Stimulated activated CD4-positive, alpha-beta T cell treated with anti-CD3 and anti-CD28 coated beads, Interleukin-15, amount 100 ng/mL, for 48 hours (primary cell): ENCODE measurements at regions not wholly inside any gene's neighbourhood (a gene's known extent, or its start where the extent isn't known, plus 50 kb on each side); places are given as distances from the start of the nearest gene placed in this dataset.
"Not testable (repeated sequence)": the region's sequence is repeated elsewhere in the genome, so short reads cannot be mapped to it uniquely, and the experiment has no call there.

Experiments used
- DNase-seq, 2 donors: peaks; one replicate each; pipeline ENCODE4 v3.0.0-alpha.2; 2020; ENCODE audit warnings: low read depth in 2 of 2

GRCh38 chr6:121760745-121761144 is 325.3 kb downstream of the GJA1 start:
- no peak for DNase-seq

GRCh38 chr6:121764493-121764892 is 329.0 kb downstream of the GJA1 start:
- DNase-seq = no peak

- no peak for DNase-seq
Observed at GRCh38 chr6:121765060-121765459, 329.6 kb downstream of the GJA1 start.

GRCh38 chr6:121767211-121767610 is 331.8 kb downstream of the GJA1 start:
- DNase-seq = no peak

GRCh38 chr6:121770943-121771342 is 335.5 kb downstream of the GJA1 start:
- DNase-seq = no peak

GRCh38 chr6:121771937-121772720 is 336.7 kb downstream of the GJA1 start:
- no peak for DNase-seq

GRCh38 chr6:121776054-121776453 is 340.6 kb downstream of the GJA1 start:
- no peak for DNase-seq

GRCh38 chr6:121780325-121781321 is 345.2 kb downstream of the GJA1 start:
- no peak for DNase-seq

GRCh38 chr6:121791396-121792315 is 356.2 kb downstream of the GJA1 start:
- no peak for DNase-seq

GRCh38 chr6:121794630-121795029 is 359.2 kb downstream of the GJA1 start:
- DNase-seq = no peak

- DNase-seq = not testable (repeated sequence)
Observed at GRCh38 chr6:121797598-121797997, 362.2 kb downstream of the GJA1 start.

GRCh38 chr6:121798126-121798525 is 362.7 kb downstream of the GJA1 start:
- not testable (repeated sequence) for DNase-seq

- DNase-seq = no peak
Observed at GRCh38 chr6:121799574-121799973, 364.1 kb downstream of the GJA1 start.

GRCh38 chr6:121800047-121800446 is 364.6 kb downstream of the GJA1 start:
- DNase-seq = no peak

GRCh38 chr6:121806116-121806515 is 370.7 kb downstream of the GJA1 start:
- DNase-seq = no peak

- no peak for DNase-seq
Observed at GRCh38 chr6:121809211-121809610, 373.8 kb downstream of the GJA1 start.

GRCh38 chr6:121810158-121811032 is 374.9 kb downstream of the GJA1 start:
- no peak for DNase-seq

GRCh38 chr6:121811106-121811505 is 375.7 kb downstream of the GJA1 start:
- no peak for DNase-seq

- no peak for DNase-seq
Observed at GRCh38 chr6:121816361-121816760, 380.9 kb downstream of the GJA1 start.

- no peak for DNase-seq
Observed at GRCh38 chr6:121816906-121817540, 381.6 kb downstream of the GJA1 start.
